ENCODE measurements at regions not wholly inside any gene's neighbourhood (a gene's known extent, or its start where the extent isn't known, plus 50 kb on each side); places are given as distances from the start of the nearest gene placed in this dataset.

- Histone ChIP-seq H3K27me3 (ENCODE audit: control insufficient read depth, extremely low read depth, insufficient read depth, low read length) (no peaks in the 10 kb centered on the region), H3K9me1 (ENCODE audit: control insufficient read depth, extremely low read depth, insufficient read depth, low read length) (no peaks in the 10 kb centered on the region), H3K79me2 (ENCODE audit: control insufficient read depth, insufficient read depth, low read length) (no peaks in the 10 kb centered on the region), H3K4me3 (ENCODE audit: control insufficient read depth in 2 of 3, extremely low read depth in 1 of 3, insufficient read depth in 2 of 3, low read depth in 1 of 3, low read length in 3 of 3) (no peak overlapping the region), H3K4me1 (ENCODE audit: control insufficient read depth, extremely low read depth, insufficient read depth, low read length) (peaks cover 15% of the 10 kb centered on the region), H3K9me3 (ENCODE audit: control insufficient read depth, low read depth, low read length) (no peaks in the 10 kb centered on the region), H2AFZ (ENCODE audit: control insufficient read depth, low read length) (peak overlapping the region; percentile 60), H4K20me1 (ENCODE audit: control insufficient read depth, extremely low read depth, insufficient read depth, low read length) (no peaks in the 10 kb centered on the region), H3K36me3 (ENCODE audit: control insufficient read depth in 2 of 2, extremely low read depth in 1 of 2, insufficient read depth in 2 of 2, low read length in 2 of 2) (no peaks in the 10 kb centered on the region), H3K9ac (ENCODE audit: control insufficient read depth, extremely low read depth, insufficient read depth, low read length) (no peak overlapping the region), H3K27ac (ENCODE audit: control insufficient read depth, insufficient read depth, low read length) (peak overlapping the region; percentile 62), H3K4me2 (ENCODE audit: control insufficient read depth, extremely low read depth, insufficient read depth, low read depth, low read length) (peak overlapping the region; percentile 35)
- TF ChIP-seq, protein P1, sequence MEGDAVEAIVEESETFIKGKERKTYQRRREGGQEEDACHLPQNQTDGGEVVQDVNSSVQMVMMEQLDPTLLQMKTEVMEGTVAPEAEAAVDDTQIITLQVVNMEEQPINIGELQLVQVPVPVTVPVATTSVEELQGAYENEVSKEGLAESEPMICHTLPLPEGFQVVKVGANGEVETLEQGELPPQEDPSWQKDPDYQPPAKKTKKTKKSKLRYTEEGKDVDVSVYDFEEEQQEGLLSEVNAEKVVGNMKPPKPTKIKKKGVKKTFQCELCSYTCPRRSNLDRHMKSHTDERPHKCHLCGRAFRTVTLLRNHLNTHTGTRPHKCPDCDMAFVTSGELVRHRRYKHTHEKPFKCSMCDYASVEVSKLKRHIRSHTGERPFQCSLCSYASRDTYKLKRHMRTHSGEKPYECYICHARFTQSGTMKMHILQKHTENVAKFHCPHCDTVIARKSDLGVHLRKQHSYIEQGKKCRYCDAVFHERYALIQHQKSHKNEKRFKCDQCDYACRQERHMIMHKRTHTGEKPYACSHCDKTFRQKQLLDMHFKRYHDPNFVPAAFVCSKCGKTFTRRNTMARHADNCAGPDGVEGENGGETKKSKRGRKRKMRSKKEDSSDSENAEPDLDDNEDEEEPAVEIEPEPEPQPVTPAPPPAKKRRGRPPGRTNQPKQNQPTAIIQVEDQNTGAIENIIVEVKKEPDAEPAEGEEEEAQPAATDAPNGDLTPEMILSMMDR (optimal IDR thresholded peaks at IDR 0.05 in 1 of 3, IDR thresholded peaks at IDR 0.05 in 1 of 3, conservative IDR thresholded peaks at IDR 0.05 in 1 of 3; ENCODE audit: extremely low read depth in 1 of 3, insufficient read depth in 2 of 3, low read length in 3 of 3): no peak
- TF ChIP-seq EZH2 (IDR thresholded peaks at IDR 0.05; ENCODE audit: low read length): no peak
- dilution Hi-C loops (cut with MboI; ENCODE audit: extremely low pct_ligation_motif_present, low sequenced_read_pairs): no loop called here
- DNase-seq (ENCODE audit: low read depth, low spot score): peak; percentile 5
- peak; percentile 94 for FAIRE-seq
Observed at GRCh38 chr11:121829159-121829643, 286.8 kb downstream of the BLID start.

GRCh38 chr11:121814962-121815361, 301.1 kb downstream of the BLID start:
- Histone ChIP-seq H3K36me3 (ENCODE audit: control insufficient read depth in 2 of 2, extremely low read depth in 1 of 2, insufficient read depth in 2 of 2, low read length in 2 of 2) (no peaks in the 10 kb centered on the region), H4K20me1 (ENCODE audit: control insufficient read depth, extremely low read depth, insufficient read depth, low read length) (no peaks in the 10 kb centered on the region), H3K4me3 (ENCODE audit: control insufficient read depth in 2 of 3, extremely low read depth in 1 of 3, insufficient read depth in 2 of 3, low read depth in 1 of 3, low read length in 3 of 3) (no peak overlapping the region), H3K27ac (ENCODE audit: control insufficient read depth, insufficient read depth, low read length) (no peak overlapping the region), H3K4me2 (ENCODE audit: control insufficient read depth, extremely low read depth, insufficient read depth, low read depth, low read length) (no peak overlapping the region), H3K9me1 (ENCODE audit: control insufficient read depth, extremely low read depth, insufficient read depth, low read length) (no peaks in the 10 kb centered on the region), H3K9ac (ENCODE audit: control insufficient read depth, extremely low read depth, insufficient read depth, low read length) (no peak overlapping the region), H3K27me3 (ENCODE audit: control insufficient read depth, extremely low read depth, insufficient read depth, low read length) (no peaks in the 10 kb centered on the region), H2AFZ (ENCODE audit: control insufficient read depth, low read length) (no peak overlapping the region), H3K4me1 (ENCODE audit: control insufficient read depth, extremely low read depth, insufficient read depth, low read length) (no peaks in the 10 kb centered on the region), H3K79me2 (ENCODE audit: control insufficient read depth, insufficient read depth, low read length) (no peaks in the 10 kb centered on the region), H3K9me3 (ENCODE audit: control insufficient read depth, low read depth, low read length) (no peaks in the 10 kb centered on the region)
- DNase-seq (ENCODE audit: low read depth, low spot score) (no peak), FAIRE-seq (peak; percentile 17)
- no peak for TF ChIP-seq EZH2 (IDR thresholded peaks at IDR 0.05; ENCODE audit: low read length)
- TF ChIP-seq, protein P1 (optimal IDR thresholded peaks at IDR 0.05 in 1 of 3, IDR thresholded peaks at IDR 0.05 in 1 of 3, conservative IDR thresholded peaks at IDR 0.05 in 1 of 3; ENCODE audit: extremely low read depth in 1 of 3, insufficient read depth in 2 of 3, low read length in 3 of 3): no peak
- dilution Hi-C loops (cut with MboI; ENCODE audit: extremely low pct_ligation_motif_present, low sequenced_read_pairs): no loop called here

Measured in keratinocyte (primary cell).